GM18502 (cell line): ENCODE measurements at regions not wholly inside any gene's neighbourhood (a gene's known extent, or its start where the extent isn't known, plus 50 kb on each side); places are given as distances from the start of the nearest gene placed in this dataset.
"Not testable (repeated sequence)": the region's sequence is repeated elsewhere in the genome, so short reads cannot be mapped to it uniquely, and the experiment has no call there.

Experiments
- ATAC-seq: cut with Tn5 transposase; IDR thresholded peaks from one replicate; pipeline ENCODE4 v1.9.1; 2021; ENCODE audit warnings: mild to moderate bottlenecking; ENCODE audit not compliant: unreplicated experiment, poor library complexity

GRCh38 chrX:106484233-106484632, 127.5 kb upstream of the RADX start:
- ATAC-seq = peak; percentile 98

DNA sequence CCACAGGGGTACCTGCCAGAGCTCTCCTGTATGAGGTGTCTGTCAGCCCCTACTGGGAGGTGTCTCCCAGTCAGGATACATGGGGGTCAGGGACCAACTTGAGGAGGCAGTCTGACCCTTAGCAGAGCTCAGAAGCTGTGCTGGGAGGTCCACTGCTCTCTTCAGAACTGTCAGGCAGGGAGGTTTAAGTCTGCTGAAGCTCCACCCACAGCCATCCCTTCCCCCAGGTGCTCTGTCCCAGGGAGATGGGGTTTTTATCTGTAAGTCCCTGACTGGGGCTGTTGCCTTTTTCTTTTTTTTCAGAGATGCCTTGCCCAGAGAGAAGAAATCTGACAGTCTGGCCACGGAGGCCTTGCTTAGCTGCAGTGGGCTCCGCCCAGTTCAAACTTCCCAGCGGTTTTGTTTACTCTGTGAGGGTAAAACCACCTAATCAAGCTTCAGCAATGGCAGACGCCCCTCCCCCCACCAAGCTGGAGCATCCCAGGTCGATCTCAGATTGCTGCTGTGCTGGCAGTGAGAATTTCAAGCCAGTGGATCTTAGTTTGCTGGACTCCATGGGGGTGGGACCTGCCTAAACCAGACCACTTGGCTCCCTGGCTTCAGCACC, 118.5 kb upstream of the RADX start:
- not testable (repeated sequence) for ATAC-seq

GRCh38 chrX:106499473-106499872, 112.3 kb upstream of the RADX start:
- no peak for ATAC-seq

DNA sequence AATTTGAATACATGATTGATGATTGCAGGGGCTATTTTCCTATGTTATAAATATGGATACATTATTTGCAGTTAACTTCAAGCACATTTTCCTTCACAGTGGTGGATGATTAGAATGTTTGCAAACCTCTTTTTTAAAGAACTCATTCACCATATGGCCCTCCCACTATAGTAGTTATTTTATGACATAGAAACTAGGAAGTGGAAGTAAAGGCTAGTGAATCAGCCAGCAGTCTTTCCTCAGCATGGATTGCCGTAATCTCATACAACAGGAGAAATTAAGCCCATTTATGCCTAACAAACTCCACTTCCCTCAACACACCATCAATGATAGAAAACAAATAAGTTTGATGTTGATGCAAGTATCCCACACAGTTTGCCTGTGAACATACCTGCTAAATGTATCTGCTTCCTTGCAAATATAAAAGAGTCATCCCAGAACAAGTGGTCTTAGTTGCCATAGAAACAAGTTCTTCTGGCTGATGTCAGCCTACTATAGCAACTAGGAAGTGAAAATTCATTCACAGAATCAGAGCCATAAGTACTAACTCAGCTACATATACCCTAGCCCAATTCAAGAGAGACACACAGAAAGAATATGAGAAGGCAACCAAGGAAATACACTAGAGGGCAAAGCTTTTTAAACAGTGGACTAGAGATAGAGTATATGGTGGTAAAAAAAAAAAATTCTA, 100.9 kb upstream of the RADX start:
- ATAC-seq = no peak
